ENCODE measurements at regions not wholly inside any gene's neighbourhood (a gene's known extent, or its start where the extent isn't known, plus 50 kb on each side); places are given as distances from the start of the nearest gene placed in this dataset.

DNA sequence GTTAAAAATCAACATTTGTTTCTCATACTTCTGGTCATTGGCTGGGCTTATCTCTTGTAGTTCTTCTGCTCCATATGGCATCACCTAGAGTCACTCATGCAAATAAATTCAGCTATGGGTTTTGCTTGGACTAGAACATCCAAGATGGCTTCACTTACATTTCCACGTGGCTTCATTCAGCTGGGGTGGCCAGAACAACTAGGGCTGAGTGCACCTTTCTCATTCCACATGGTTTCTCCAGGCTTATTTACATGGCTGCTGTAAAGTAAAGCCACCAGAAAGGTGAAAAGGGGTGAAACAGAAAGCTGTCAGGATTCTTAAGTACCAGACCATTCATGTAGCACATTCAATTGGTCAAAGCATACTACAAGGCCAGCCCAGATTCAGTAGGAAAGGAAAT lies 151.1 kb upstream of the BMP2 start:
- no peak for TF ChIP-seq MYBL2 (CRISPR knock-in tag; IDR thresholded peaks at IDR 0.05)
- no peak for TF ChIP-seq NR3C1 (CRISPR knock-in tag; conservative IDR thresholded peaks at IDR 0.05; ENCODE audit: low read depth)
- TF ChIP-seq, protein P1, sequence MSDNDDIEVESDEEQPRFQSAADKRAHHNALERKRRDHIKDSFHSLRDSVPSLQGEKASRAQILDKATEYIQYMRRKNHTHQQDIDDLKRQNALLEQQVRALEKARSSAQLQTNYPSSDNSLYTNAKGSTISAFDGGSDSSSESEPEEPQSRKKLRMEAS (CRISPR knock-in tag; IDR thresholded peaks at IDR 0.05): no peak
- TF ChIP-seq, protein P2, sequence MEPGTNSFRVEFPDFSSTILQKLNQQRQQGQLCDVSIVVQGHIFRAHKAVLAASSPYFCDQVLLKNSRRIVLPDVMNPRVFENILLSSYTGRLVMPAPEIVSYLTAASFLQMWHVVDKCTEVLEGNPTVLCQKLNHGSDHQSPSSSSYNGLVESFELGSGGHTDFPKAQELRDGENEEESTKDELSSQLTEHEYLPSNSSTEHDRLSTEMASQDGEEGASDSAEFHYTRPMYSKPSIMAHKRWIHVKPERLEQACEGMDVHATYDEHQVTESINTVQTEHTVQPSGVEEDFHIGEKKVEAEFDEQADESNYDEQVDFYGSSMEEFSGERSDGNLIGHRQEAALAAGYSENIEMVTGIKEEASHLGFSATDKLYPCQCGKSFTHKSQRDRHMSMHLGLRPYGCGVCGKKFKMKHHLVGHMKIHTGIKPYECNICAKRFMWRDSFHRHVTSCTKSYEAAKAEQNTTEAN (CRISPR knock-in tag; IDR thresholded peaks at IDR 0.05): no peak
- TF ChIP-seq TP53 (CRISPR knock-in tag; IDR thresholded peaks at IDR 0.05): no peak
- TF ChIP-seq SMAD3 (CRISPR knock-in tag; IDR thresholded peaks at IDR 0.05; ENCODE audit: borderline replicate concordance): no peak
- no peak for TF ChIP-seq HMGA2 (CRISPR knock-in tag; IDR thresholded peaks at IDR 0.05)
- no peak for TF ChIP-seq TCF7 (CRISPR knock-in tag; IDR thresholded peaks at IDR 0.05; ENCODE audit: low read depth)
- no peak for TF ChIP-seq SMAD4 (CRISPR knock-in tag; IDR thresholded peaks at IDR 0.05)
- no peak for TF ChIP-seq JAZF1 (CRISPR knock-in tag; IDR thresholded peaks at IDR 0.05)
- Mint-ChIP-seq H3K36me3 (no peaks in the 10 kb centered on the region), H3K27ac (no peak overlapping the region), H3K27me3 (ENCODE audit: low read depth) (no peaks in the 10 kb centered on the region), H3K4me1 (peaks cover 3% of the 10 kb centered on the region), H3K9me3 (peaks cover 5% of the 10 kb centered on the region; the same call in 1 of the 2 replicates), H3K4me3 (no peak overlapping the region)
- ATAC-seq: no peak
- no peak for DNase-seq (ENCODE audit: low spot score)
- POLR2A ChIA-PET: no interaction called here
- CTCF ChIA-PET: interaction anchor here (0.7 kb wide), 1 partner anchor 10 kb away, joined by 3 read pairs; no protein-coding TSS in a partner anchor

DNA sequence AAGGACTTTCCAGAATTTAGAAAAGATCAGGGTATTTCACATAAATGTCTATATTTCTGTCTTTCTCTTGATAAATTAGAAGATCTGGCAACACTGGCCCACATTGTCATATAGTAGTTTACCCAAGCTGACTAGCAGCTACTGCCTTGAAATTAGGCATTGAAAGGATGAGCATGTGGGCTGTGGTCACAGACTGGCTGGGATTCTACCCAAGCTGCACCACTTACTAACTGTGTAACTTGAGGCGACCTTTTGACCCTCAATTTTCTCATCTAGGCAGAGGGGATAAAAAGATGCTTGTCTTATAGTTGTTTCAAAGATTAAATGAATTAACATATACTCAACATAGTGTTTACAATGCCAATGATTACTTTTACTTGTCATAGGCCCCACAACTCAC lies 152.7 kb upstream of the BMP2 start:
- ChIA-PET POLR2A (no interaction called here), CTCF (no interaction called here)
- DNase-seq (ENCODE audit: low spot score): no peak
- TF ChIP-seq, protein P2 (CRISPR knock-in tag; IDR thresholded peaks at IDR 0.05): no peak
- no peak for TF ChIP-seq CREM (CRISPR knock-in tag; IDR thresholded peaks at IDR 0.05)
- TF ChIP-seq, protein P3, sequence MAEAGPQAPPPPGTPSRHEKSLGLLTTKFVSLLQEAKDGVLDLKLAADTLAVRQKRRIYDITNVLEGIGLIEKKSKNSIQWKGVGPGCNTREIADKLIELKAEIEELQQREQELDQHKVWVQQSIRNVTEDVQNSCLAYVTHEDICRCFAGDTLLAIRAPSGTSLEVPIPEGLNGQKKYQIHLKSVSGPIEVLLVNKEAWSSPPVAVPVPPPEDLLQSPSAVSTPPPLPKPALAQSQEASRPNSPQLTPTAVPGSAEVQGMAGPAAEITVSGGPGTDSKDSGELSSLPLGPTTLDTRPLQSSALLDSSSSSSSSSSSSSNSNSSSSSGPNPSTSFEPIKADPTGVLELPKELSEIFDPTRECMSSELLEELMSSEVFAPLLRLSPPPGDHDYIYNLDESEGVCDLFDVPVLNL (CRISPR knock-in tag; IDR thresholded peaks at IDR 0.05; ENCODE audit: borderline replicate concordance, low read depth): no peak
- Mint-ChIP-seq H3K27ac (no peak overlapping the region), H3K9me3 (peaks cover 5% of the 10 kb centered on the region; the same call in 1 of the 2 replicates), H3K27me3 (ENCODE audit: low read depth) (no peaks in the 10 kb centered on the region), H3K4me3 (no peak overlapping the region), H3K36me3 (no peaks in the 10 kb centered on the region), H3K4me1 (no peaks in the 10 kb centered on the region; the same call in 1 of the 2 replicates)
- no peak for ATAC-seq

DNA sequence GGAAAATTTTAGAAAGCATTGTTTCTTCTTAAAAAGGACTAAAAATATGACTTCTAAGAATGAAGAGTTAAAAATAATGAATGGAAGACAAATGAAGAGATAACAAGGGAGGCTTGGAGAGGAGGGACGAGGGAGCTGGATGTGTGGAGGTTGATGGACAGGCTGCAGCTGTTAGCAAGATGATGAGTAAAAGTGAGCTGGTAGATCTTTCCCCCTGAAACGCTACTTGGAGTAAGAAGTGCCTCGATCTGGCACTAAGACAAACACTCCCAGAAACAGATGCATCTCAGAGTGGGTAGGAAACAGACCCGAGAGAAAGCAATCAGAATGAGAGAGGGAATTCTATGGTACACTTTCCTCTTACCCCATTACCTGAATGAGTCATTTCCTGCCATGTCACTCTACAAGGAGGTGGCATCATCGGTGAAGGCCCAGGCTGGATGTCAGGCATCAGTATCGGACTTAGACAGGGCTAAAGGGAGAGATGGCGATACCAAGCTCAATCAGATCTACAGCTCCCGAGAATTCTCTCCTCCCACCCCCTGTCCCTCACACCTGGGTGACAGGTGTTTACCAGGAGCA lies 154.1 kb upstream of the BMP2 start:
- no peak overlapping the region for H3K4me3 Mint-ChIP-seq
- no peak overlapping the region for H3K27ac Mint-ChIP-seq
- POLR2A ChIA-PET: no interaction called here
- CTCF ChIA-PET: interaction anchor here (1.4 kb wide), 1 partner anchor 13 kb away, joined by 4 read pairs; no protein-coding TSS in a partner anchor
- H3K27me3 Mint-ChIP-seq (ENCODE audit: low read depth): no peaks in the 10 kb centered on the region
- no peak for DNase-seq (ENCODE audit: low spot score)
- H3K9me3 Mint-ChIP-seq: peaks cover 5% of the 10 kb centered on the region; the same call in 1 of the 2 replicates
- no peak for TF ChIP-seq ZNF423 (CRISPR knock-in tag; IDR thresholded peaks at IDR 0.05)
- no peak for TF ChIP-seq FOXK1 (CRISPR knock-in tag; IDR thresholded peaks at IDR 0.05)
- peak; percentile 64; the same call in 1 of the 2 replicates for TF ChIP-seq GABPB1 (CRISPR knock-in tag; IDR thresholded peaks at IDR 0.05)
- TF ChIP-seq, protein P4, sequence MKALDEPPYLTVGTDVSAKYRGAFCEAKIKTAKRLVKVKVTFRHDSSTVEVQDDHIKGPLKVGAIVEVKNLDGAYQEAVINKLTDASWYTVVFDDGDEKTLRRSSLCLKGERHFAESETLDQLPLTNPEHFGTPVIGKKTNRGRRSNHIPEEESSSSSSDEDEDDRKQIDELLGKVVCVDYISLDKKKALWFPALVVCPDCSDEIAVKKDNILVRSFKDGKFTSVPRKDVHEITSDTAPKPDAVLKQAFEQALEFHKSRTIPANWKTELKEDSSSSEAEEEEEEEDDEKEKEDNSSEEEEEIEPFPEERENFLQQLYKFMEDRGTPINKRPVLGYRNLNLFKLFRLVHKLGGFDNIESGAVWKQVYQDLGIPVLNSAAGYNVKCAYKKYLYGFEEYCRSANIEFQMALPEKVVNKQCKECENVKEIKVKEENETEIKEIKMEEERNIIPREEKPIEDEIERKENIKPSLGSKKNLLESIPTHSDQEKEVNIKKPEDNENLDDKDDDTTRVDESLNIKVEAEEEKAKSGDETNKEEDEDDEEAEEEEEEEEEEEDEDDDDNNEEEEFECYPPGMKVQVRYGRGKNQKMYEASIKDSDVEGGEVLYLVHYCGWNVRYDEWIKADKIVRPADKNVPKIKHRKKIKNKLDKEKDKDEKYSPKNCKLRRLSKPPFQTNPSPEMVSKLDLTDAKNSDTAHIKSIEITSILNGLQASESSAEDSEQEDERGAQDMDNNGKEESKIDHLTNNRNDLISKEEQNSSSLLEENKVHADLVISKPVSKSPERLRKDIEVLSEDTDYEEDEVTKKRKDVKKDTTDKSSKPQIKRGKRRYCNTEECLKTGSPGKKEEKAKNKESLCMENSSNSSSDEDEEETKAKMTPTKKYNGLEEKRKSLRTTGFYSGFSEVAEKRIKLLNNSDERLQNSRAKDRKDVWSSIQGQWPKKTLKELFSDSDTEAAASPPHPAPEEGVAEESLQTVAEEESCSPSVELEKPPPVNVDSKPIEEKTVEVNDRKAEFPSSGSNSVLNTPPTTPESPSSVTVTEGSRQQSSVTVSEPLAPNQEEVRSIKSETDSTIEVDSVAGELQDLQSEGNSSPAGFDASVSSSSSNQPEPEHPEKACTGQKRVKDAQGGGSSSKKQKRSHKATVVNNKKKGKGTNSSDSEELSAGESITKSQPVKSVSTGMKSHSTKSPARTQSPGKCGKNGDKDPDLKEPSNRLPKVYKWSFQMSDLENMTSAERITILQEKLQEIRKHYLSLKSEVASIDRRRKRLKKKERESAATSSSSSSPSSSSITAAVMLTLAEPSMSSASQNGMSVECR (CRISPR knock-in tag; IDR thresholded peaks at IDR 0.05; ENCODE audit: borderline replicate concordance): no peak
- no peaks in the 10 kb centered on the region for H3K4me1 Mint-ChIP-seq
- H3K36me3 Mint-ChIP-seq: no peaks in the 10 kb centered on the region
- no peak for ATAC-seq
